ENCODE measurements at regions not wholly inside any gene's neighbourhood (a gene's known extent, or its start where the extent isn't known, plus 50 kb on each side); places are given as distances from the start of the nearest gene placed in this dataset.

- TF ChIP-seq CBX2 (IDR thresholded peaks at IDR 0.05; ENCODE audit: low read depth, low read length) (no peak), CBX2 (CRISPR knock-in tag; IDR thresholded peaks at IDR 0.05; ENCODE audit: low read depth) (no peak), FOSL2 (CRISPR knock-in tag; IDR thresholded peaks at IDR 0.05) (no peak), TCF7 (IDR thresholded peaks at IDR 0.05; ENCODE audit: low read depth) (no peak), HCFC1 (IDR thresholded peaks at IDR 0.05; ENCODE audit: low read depth, low read length) (no peak), ZNF296 (CRISPR knock-in tag; conservative IDR thresholded peaks at IDR 0.05) (no peak), NCOR1 (IDR thresholded peaks at IDR 0.05; ENCODE audit: borderline replicate concordance, low read length) (no peak), POGK (CRISPR knock-in tag; conservative IDR thresholded peaks at IDR 0.05) (no peak), USF2 (IDR thresholded peaks at IDR 0.05; ENCODE audit: low read depth, low read length) (no peak), USF2 (CRISPR knock-in tag; IDR thresholded peaks at IDR 0.05; ENCODE audit: borderline replicate concordance) (no peak), SALL2 (CRISPR knock-in tag; IDR thresholded peaks at IDR 0.05) (no peak), NFE2L1 (CRISPR knock-in tag; IDR thresholded peaks at IDR 0.05; ENCODE audit: borderline replicate concordance) (no peak), ZNF160 (CRISPR knock-in tag; IDR thresholded peaks at IDR 0.05) (no peak), SP140L (CRISPR knock-in tag; IDR thresholded peaks at IDR 0.05; ENCODE audit: borderline replicate concordance) (no peak), MBNL3 (CRISPR knock-in tag; conservative IDR thresholded peaks at IDR 0.05) (no peak), ATF5 (CRISPR knock-in tag; IDR thresholded peaks at IDR 0.05; ENCODE audit: low read depth) (no peak), CHD2 (IDR thresholded peaks at IDR 0.05; ENCODE audit: low read depth, low read length) (no peak), ZNF292 (CRISPR knock-in tag; IDR thresholded peaks at IDR 0.05; ENCODE audit: borderline replicate concordance, low read depth) (peak; percentile 49; the same call in 1 of the 2 replicates), ZNF543 (CRISPR knock-in tag; IDR thresholded peaks at IDR 0.05) (no peak), ZNF563 (CRISPR knock-in tag; IDR thresholded peaks at IDR 0.05) (no peak), ZNF720 (CRISPR knock-in tag; IDR thresholded peaks at IDR 0.05) (no peak), SP5 (CRISPR knock-in tag; IDR thresholded peaks at IDR 0.05; ENCODE audit: borderline replicate concordance, low read depth) (no peak), PHF8 (CRISPR knock-in tag; IDR thresholded peaks at IDR 0.05) (no peak), TEAD2 (CRISPR knock-in tag; IDR thresholded peaks at IDR 0.05) (no peak)
- TF ChIP-seq, protein P1, sequence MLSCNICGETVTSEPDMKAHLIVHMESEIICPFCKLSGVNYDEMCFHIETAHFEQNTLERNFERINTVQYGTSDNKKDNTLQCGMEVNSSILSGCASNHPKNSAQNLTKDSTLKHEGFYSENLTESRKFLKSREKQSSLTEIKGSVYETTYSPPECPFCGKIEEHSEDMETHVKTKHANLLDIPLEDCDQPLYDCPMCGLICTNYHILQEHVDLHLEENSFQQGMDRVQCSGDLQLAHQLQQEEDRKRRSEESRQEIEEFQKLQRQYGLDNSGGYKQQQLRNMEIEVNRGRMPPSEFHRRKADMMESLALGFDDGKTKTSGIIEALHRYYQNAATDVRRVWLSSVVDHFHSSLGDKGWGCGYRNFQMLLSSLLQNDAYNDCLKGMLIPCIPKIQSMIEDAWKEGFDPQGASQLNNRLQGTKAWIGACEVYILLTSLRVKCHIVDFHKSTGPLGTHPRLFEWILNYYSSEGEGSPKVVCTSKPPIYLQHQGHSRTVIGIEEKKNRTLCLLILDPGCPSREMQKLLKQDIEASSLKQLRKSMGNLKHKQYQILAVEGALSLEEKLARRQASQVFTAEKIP (CRISPR knock-in tag; IDR thresholded peaks at IDR 0.05; ENCODE audit: borderline replicate concordance): no peak
- TF ChIP-seq, protein P2, sequence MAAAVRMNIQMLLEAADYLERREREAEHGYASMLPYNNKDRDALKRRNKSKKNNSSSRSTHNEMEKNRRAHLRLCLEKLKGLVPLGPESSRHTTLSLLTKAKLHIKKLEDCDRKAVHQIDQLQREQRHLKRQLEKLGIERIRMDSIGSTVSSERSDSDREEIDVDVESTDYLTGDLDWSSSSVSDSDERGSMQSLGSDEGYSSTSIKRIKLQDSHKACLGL (CRISPR knock-in tag; IDR thresholded peaks at IDR 0.05): no peak
- TF ChIP-seq, protein P3, sequence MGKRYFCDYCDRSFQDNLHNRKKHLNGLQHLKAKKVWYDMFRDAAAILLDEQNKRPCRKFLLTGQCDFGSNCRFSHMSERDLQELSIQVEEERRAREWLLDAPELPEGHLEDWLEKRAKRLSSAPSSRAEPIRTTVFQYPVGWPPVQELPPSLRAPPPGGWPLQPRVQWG (CRISPR knock-in tag; IDR thresholded peaks at IDR 0.05; ENCODE audit: borderline replicate concordance, low read depth): no peak
Observed at GRCh38 chr11:70667767-70668166, 269.4 kb downstream of the CTTN start (continued).
